ENCODE measurements at regions not wholly inside any gene's neighbourhood (a gene's known extent, or its start where the extent isn't known, plus 50 kb on each side); places are given as distances from the start of the nearest gene placed in this dataset.

GRCh38 chr18:27577265-27577664 is 392.2 kb upstream of the CHST9 start:
- Histone ChIP-seq H3K9me3 (replicated peaks; ENCODE audit: control insufficient read depth, insufficient read depth, low read length) (no peaks in the 10 kb centered on the region), H3K79me2 (ENCODE audit: control insufficient read depth, insufficient read depth, low read length) (no peaks in the 10 kb centered on the region), H3K27me3 (replicated peaks in 1 of 2; ENCODE audit: control insufficient read depth in 2 of 2, insufficient read depth in 2 of 2, low read length in 1 of 2) (no peaks in the 10 kb centered on the region), H3K4me1 (ENCODE audit: control insufficient read depth, insufficient read depth, low read length) (no peaks in the 10 kb centered on the region), H3K36me3 (ENCODE audit: control insufficient read depth in 2 of 2, insufficient read depth in 2 of 2, low read length in 1 of 2) (no peaks in the 10 kb centered on the region), H4K20me1 (ENCODE audit: control insufficient read depth, insufficient read depth) (no peaks in the 10 kb centered on the region), H2AFZ (ENCODE audit: control insufficient read depth, low read depth, low read length) (no peak overlapping the region), H3K4me2 (ENCODE audit: control insufficient read depth, insufficient read depth) (no peak overlapping the region), H3K27ac (ENCODE audit: control insufficient read depth, insufficient read depth) (no peak overlapping the region), H3K9ac (ENCODE audit: control insufficient read depth, insufficient read depth, low read length) (no peak overlapping the region), H3K4me3 (no peak overlapping the region)
- ChIA-PET CTCF (no interaction called here), RAD21 (ENCODE audit: unreplicated experiment) (no interaction called here), POLR2A (no interaction called here), SMC1A (ENCODE audit: uncharacterized antibody, unreplicated experiment) (no interaction called here)
- ATAC-seq: no peak
- no peak for FAIRE-seq
- 26% methylated on average over 3 of the region's 3 CpGs for WGBS (ENCODE audit: insufficient coverage, insufficient replicate concordance, low lambda C conversion rate, missing lambda C conversion rate)
- no peak for DNase-seq (ENCODE audit: low read depth, low spot score)
- no TSS peak for BruUV-seq (replicated peaks)
- intact Hi-C loops (cut with micrococcal nuclease; ENCODE audit: unreplicated experiment): no loop called here
- in situ Hi-C loops (cut with MboI): no loop called here
- no peak for TF ChIP-seq SREBF1 (IDR thresholded peaks at IDR 0.05; ENCODE audit: low read length)
- TF ChIP-seq ATF7 (IDR thresholded peaks at IDR 0.05; ENCODE audit: low read depth): no peak
- TF ChIP-seq REST (IDR thresholded peaks at IDR 0.05; ENCODE audit: low read depth, low read length): no peak
- no peak for TF ChIP-seq ZNF687 (IDR thresholded peaks at IDR 0.05)
- TF ChIP-seq MAX (IDR thresholded peaks at IDR 0.05; ENCODE audit: low read depth, low read length): no peak
- TF ChIP-seq IRF4 (IDR thresholded peaks at IDR 0.05; ENCODE audit: low read depth, low read length): no peak
- TF ChIP-seq PRDM15 (CRISPR knock-in tag; IDR thresholded peaks at IDR 0.05): no peak
- TF ChIP-seq PAX5 (IDR thresholded peaks at IDR 0.05; ENCODE audit: borderline replicate concordance, low read depth, low read length): no peak
- no peak for TF ChIP-seq ZBTB4 (CRISPR knock-in tag; IDR thresholded peaks at IDR 0.05)
- no peak for TF ChIP-seq BMI1 (IDR thresholded peaks at IDR 0.05; ENCODE audit: borderline replicate concordance)

Data from GM12878 (cell line).